Smooth muscle cell of the brain vasculature (primary cell): ENCODE measurements at regions not wholly inside any gene's neighbourhood (a gene's known extent, or its start where the extent isn't known, plus 50 kb on each side); places are given as distances from the start of the nearest gene placed in this dataset.
A peak's percentile ranks its signal among the peaks of the same experiment; 100 is the strongest.
"Not testable (repeated sequence)": the region's sequence is repeated elsewhere in the genome, so short reads cannot be mapped to it uniquely, and the experiment has no call there.

Experiments
- DNase-seq: peaks from one replicate; pipeline ENCODE4 v3.0.0-alpha.2; 2012; ENCODE audit warnings: low read depth, low spot score

DNA sequence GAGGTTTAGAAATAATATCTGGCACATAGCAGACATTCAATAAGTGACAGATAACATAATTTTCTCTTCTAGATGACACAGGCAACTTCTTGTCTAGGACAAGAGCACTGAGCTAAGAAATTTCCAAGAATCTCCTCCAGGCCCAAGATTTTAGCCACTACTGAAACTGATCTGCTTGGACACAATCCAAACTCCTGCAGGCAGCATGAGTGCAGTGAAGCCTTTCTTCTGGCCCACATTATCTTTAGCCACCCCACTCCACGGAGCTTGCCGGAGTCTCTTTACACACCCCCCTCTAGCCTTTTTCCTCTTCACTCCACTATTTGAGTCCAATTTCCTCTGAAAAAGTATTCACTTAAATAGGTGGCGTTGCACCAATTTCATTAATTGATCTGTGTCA is 142.9 kb upstream of the DUSP10 start:
- peak; percentile 44 for DNase-seq

GRCh38 chr1:221881805-221882581 is 140.1 kb upstream of the DUSP10 start:
- DNase-seq, result no peak

GRCh38 chr1:221880182-221880581 is 138.3 kb upstream of the DUSP10 start:
- no peak for DNase-seq

DNA sequence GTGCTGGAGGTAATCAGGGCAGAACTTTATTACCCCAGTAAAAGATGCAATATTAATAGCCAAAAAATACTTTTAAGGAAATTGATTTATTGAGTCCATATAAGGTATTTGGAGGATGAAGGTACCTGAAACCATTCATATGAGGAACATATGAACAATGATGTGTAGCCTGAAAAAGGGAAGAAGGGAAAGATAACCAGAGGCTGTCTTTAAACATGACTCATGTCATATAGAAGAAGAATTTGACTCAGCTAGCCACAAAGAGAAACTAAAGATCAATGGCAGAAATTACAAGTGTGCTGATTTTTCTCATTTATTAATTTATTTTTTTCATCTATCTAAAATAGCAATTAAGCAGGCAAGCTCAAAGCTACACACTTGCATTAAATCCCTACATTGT is 136.2 kb upstream of the DUSP10 start:
- no peak for DNase-seq

- no peak for DNase-seq
Observed at GRCh38 chr1:221877311-221877710, 135.4 kb upstream of the DUSP10 start.

- DNase-seq, result no peak
Observed at GRCh38 chr1:221875004-221875330, 133.1 kb upstream of the DUSP10 start.

DNA sequence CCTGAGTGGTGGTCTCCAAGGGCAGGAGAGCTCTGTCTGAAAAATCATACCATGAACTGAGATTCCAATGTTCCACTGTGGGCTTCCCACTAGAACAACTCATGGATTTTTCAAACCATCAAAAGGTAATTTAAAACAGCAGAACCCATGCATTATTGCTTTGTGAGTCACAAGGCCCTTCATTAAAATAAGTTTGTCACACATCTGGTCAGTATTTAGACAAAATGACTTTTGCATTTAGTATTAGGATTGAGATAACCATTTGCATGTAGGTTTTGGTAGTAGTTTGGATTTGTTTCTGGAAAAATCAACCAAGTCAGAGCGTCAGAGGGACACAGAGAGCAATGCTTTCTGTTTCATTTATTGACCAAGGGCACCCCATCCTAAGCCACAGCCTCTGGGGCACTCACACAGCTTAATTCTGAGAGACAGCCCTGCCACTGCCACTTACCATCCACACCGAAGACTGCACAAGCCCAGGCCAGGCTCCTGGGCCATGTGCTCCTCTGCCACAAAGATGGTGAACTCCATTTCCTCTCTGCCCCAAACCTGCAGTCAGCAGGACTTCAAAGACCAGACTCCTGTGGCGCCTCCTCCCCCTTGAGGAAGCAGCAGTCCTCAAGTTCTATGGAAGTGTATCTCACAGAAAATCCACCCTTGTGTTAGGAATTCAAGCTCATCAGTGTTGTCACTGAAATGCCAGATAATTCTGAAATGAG is 132.6 kb upstream of the DUSP10 start:
- no peak for DNase-seq

DNA sequence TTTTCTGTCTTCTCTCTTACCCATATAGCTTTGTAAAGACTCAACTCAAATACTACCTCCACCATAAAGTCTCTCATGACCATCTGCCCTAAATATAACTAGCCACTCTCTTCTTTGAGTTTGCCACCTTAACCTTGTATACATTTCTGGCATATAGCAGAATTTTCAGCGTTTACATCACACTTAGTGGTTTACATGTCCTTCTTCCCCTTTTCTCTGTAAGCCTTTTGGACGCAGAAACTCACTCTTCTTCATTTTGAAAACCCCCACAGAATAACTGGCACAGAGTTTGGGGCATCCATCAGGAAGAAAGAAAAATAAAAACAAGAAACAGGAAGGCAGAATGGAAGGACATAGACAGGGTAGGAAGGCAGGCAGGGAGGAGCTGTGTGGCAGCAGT is 131.8 kb upstream of the DUSP10 start:
- no peak for DNase-seq

GRCh38 chr1:221871056-221871455 is 129.2 kb upstream of the DUSP10 start:
- DNase-seq, result no peak

- DNase-seq, result no peak
Observed at GRCh38 chr1:221869779-221870178, 127.9 kb upstream of the DUSP10 start.

DNA sequence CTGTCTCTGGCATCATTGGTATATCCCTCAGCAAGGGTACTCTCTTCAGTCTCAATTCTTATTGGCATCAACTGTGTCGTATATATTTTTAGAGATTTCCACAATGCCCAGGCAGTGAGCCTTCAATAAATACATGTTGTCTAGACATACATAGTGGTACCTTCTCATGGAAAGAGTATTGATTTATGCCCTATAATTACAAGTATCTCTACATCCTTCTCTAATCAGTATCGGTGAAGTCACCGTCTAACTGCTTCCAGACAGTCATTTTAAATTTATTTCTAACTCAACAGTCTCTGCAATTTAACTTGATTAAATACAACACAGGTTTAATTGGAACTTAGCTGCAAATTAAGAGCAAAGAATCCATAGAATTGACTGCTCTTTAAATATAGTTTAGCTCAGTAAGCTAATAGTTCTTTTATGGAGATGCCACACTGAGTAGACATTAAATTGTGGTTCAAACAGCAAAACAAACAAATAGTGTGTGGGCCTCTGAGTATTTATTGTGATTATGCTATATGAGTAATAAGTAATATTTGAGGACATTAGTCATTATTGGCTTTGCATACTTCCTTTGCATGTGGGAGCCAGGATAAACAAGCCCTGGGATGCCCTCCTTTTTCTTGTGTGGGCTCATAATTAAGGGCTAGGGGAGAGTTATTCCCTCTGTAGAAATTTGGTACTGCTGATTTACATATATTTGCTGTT is 126.9 kb upstream of the DUSP10 start:
- DNase-seq, result peak; percentile 32

DNA sequence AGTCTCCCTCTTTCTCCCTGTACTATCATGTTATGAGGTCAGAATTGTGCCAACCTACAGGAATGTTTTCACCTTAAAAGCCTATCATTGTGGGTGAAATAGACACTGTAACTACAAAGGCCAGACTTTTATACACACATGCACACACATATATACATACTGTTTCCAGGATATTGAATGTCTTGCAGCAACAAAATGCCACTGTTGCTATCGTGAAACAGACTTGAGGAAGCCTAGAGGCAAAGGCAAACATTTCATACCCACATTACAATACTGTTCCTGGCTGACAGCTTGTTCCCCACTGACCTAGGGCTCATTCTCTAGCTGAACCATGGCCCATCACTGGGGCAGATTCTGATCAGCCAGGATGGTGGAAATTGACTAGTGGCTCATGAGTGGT is 125.1 kb upstream of the DUSP10 start:
- DNase-seq, result no peak

DNA sequence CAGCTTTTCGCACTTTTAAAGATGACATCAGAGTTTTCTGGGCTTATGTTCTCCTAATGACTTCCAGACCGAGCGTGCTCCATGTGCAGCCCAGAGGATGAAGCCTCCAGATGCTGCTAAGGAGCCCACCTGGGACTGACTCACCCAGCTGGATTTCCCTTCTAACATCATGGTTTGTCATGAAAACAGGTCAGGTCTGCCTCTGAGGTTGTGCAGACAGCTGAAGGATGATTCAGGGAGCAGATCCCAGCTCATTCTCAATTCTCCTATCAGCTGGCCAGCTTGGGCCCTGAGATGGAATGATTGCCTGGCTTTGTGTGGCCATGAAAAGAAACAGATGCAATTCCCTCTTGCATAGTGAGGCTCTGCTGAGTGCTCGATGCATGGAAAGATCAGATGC is 123.9 kb upstream of the DUSP10 start:
- no peak for DNase-seq

GRCh38 chr1:221863635-221864034 is 121.7 kb upstream of the DUSP10 start:
- DNase-seq, result no peak

DNA sequence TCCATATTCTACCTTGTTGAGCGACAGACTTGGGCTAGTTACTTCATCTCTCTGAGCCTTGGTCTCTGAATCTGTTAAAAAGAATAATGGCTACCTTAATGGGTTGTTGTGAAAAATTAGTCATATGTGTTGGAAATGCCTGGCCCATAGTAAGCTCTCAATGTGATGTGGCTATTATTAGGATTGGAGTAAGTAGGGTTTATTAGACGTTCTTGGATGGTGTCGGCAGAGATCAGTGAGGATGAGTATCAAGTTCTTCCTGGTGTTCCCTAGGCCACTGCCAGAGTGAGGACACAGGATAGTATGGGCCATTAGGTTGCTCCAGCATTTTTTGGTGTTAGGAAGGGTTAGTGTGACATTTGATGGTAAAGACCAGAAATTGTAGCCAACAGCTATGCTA is 121.1 kb upstream of the DUSP10 start:
- no peak for DNase-seq

DNA sequence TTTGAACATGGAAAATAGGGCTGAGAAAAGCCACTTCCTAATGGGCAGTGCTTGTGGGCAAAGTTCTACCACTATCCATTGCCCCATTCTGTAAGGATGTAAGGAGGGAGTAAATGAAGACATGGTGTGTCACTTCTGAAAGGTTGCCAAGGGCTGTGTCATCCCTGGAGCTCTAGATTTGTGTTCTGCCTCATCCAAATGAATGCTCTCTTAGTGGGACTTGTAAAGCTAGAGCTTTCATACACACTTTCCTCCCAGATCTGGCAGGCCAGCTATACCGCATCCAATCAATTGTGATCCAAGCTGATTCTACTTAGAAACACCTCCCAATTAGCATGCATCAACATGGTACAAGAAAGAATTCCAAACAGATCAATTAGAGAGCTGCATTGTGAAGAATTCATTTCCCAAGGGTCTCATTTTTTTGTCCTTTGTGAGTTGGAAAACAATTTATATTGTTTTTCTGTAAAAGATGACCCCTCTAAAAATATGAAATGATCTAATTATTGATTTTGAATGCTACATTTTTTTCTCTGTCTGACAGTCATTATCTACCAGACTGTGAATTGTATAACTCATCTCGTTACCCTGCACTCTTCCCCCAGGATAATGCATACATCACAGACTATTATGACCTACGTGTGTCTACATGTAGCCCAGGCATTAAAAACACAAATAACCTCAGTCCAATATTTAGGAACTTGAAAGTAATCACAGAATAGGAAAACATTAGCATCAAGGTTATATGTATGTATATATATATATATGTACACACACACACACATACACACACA is 117.1 kb upstream of the DUSP10 start:
- DNase-seq, result no peak

GRCh38 chr1:221857094-221857444 is 115.2 kb upstream of the DUSP10 start:
- DNase-seq, result not testable (repeated sequence)

GRCh38 chr1:221856228-221857093 is 114.6 kb upstream of the DUSP10 start:
- no peak for DNase-seq

DNA sequence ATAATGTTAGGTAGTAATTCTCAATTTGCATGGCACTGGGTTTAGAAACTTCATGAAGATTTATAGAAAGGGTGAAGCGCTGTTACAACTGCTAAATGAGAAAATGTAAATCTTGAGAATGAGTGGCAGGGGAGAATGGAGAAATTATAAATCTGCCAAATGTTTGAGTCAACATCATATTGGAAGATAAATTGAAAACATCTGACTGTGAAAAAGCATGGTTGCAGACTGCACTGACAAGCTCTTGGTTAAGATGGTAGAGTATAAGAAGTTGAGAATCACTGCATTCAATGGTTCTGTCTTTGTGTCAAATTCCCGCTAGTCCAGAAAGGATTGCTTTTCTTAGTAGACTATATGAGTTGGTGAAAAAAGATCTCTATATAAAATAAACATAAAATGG is 113.3 kb upstream of the DUSP10 start:
- no peak for DNase-seq

DNA sequence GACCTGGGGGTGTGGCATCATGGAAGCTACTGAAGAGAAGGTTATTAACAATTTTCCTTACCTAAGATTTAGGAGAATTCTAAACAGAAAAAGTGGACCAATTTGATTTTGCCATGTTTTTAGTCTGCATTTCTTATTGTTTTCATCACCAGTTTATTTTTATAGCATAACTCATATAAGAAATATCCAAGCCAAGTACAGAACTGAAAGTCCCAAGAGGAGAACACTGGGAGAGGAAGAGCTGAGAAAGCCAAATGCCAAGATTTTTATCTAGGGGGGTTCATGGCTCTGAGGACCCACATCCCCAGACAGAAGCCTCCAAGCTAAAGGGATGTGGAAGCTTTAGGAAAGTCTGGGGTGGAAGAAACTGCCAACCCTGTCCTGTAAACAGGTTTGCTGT is 109.4 kb upstream of the DUSP10 start:
- DNase-seq, result no peak
